Nephron (organoid): ENCODE measurements at regions not wholly inside any gene's neighbourhood (a gene's known extent, or its start where the extent isn't known, plus 50 kb on each side); places are given as distances from the start of the nearest gene placed in this dataset.
"Not testable (repeated sequence)": the region's sequence is repeated elsewhere in the genome, so short reads cannot be mapped to it uniquely, and the experiment has no call there.

Source experiments
- H3K27ac Mint-ChIP-seq, 3 experiments: 2 replicates each; pipeline ENCODE4 v1.8.0; 2020; ENCODE audit warnings: mixed read lengths in 3 of 3, mild to moderate bottlenecking in 2 of 3, moderate library complexity in 1 of 3
- H3K27me3 Mint-ChIP-seq: 2 replicates; pipeline ENCODE4 v1.8.0; 2021; ENCODE audit warnings: low read depth, mild to moderate bottlenecking, moderate library complexity, mixed read lengths
- H3K36me3 Mint-ChIP-seq: 2 replicates; pipeline ENCODE4 v1.8.0; 2020; ENCODE audit warnings: low read depth, mixed read lengths
- H3K4me1 Mint-ChIP-seq: 2 replicates; pipeline ENCODE4 v1.8.0; 2020; ENCODE audit warnings: mixed read lengths
- H3K4me3 Mint-ChIP-seq, 3 experiments: 2 replicates each; pipeline ENCODE4 v1.8.0; 2020; ENCODE audit warnings: mild to moderate bottlenecking in 3 of 3, mixed read lengths in 3 of 3, moderate library complexity in 2 of 3
- H3K9me3 Mint-ChIP-seq: 2 replicates; pipeline ENCODE4 v1.8.0; 2020; ENCODE audit warnings: mixed read lengths

DNA sequence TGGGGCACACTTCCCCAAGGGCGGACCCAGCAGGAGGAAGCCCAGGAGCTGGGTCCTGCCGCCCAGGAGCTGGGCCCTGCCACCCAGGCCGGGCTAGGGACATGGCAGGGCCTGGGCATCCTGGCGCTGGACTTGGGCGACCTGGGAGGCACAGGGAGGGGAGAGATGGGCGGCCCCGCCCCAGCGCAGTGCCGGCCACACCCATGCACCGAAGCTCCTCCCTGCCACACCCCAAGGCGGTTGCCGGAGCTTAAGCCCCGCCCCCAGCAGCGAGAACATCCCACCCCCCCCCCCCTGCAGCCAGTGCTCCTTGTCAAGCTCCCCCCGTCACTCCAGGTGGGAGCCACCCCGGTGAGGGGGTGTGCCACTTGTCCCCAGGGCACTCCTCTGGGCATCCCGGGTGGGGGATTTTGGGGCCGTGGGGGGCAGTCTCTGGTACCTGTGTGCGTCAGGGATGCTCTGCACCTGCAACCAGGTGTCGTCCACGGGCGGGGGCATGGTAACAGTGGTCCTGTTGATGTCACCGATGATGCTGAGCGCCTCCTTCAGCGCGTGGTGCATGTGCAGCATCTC is 127.4 kb upstream of the ZSCAN2 start:
- H3K27me3 Mint-ChIP-seq, H3K4me3 Mint-ChIP-seq, H3K4me1 Mint-ChIP-seq, H3K36me3 Mint-ChIP-seq, H3K9me3 Mint-ChIP-seq, H3K27ac Mint-ChIP-seq: not testable (repeated sequence)

- H3K9me3 Mint-ChIP-seq, H3K27ac Mint-ChIP-seq, H3K4me3 Mint-ChIP-seq, H3K36me3 Mint-ChIP-seq, H3K4me1 Mint-ChIP-seq, H3K27me3 Mint-ChIP-seq: not testable (repeated sequence)
Observed at GRCh38 chr15:84476364-84477033, 124.3 kb upstream of the ZSCAN2 start.

- not testable (repeated sequence) for H3K27ac Mint-ChIP-seq, H3K27me3 Mint-ChIP-seq, H3K36me3 Mint-ChIP-seq, H3K9me3 Mint-ChIP-seq, H3K4me1 Mint-ChIP-seq, H3K4me3 Mint-ChIP-seq
Observed at GRCh38 chr15:84477550-84477949, 123.3 kb upstream of the ZSCAN2 start.

GRCh38 chr15:84480174-84480681 is 120.6 kb upstream of the ZSCAN2 start:
- not testable (repeated sequence) for H3K27ac Mint-ChIP-seq, H3K27me3 Mint-ChIP-seq, H3K9me3 Mint-ChIP-seq, H3K4me3 Mint-ChIP-seq, H3K36me3 Mint-ChIP-seq, H3K4me1 Mint-ChIP-seq

GRCh38 chr15:84483859-84484258 is 117.0 kb upstream of the ZSCAN2 start:
- H3K27me3 Mint-ChIP-seq, H3K4me1 Mint-ChIP-seq, H3K4me3 Mint-ChIP-seq, H3K9me3 Mint-ChIP-seq, H3K36me3 Mint-ChIP-seq, H3K27ac Mint-ChIP-seq: not testable (repeated sequence)

GRCh38 chr15:84500165-84500889 is 100.5 kb upstream of the ZSCAN2 start:
- not testable (repeated sequence) for H3K4me1 Mint-ChIP-seq, H3K27me3 Mint-ChIP-seq, H3K9me3 Mint-ChIP-seq, H3K27ac Mint-ChIP-seq, H3K36me3 Mint-ChIP-seq, H3K4me3 Mint-ChIP-seq

GRCh38 chr15:84503101-84503500 is 97.7 kb upstream of the ZSCAN2 start:
- H3K27me3 Mint-ChIP-seq, H3K4me3 Mint-ChIP-seq, H3K9me3 Mint-ChIP-seq, H3K36me3 Mint-ChIP-seq, H3K27ac Mint-ChIP-seq, H3K4me1 Mint-ChIP-seq: not testable (repeated sequence)

DNA sequence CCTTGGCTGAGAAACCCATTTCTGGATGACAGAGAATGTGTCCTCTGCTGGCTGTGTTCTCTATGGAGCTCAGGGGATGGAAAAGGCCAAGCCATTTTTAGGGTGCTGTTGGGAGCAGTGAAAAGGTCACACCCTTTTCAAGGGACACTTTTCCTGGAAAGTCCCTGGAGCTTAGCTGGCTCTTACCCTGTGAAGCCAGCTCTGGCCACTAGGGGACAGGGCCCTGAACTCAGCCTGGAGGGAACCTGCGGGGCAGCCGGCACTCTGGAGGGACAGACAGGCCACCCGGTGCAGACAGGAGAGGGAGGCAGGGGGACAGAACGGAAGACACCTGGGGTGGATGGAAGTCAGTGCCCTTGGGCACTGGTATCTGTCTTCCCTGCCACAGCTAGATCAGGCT is 95.3 kb upstream of the ZSCAN2 start:
- not testable (repeated sequence) for H3K9me3 Mint-ChIP-seq, H3K36me3 Mint-ChIP-seq, H3K4me1 Mint-ChIP-seq, H3K27me3 Mint-ChIP-seq, H3K27ac Mint-ChIP-seq, H3K4me3 Mint-ChIP-seq

GRCh38 chr15:84512324-84512723 is 88.5 kb upstream of the ZSCAN2 start:
- H3K27me3 Mint-ChIP-seq, H3K36me3 Mint-ChIP-seq: not testable (repeated sequence)

GRCh38 chr15:84516773-84517172 is 84.0 kb upstream of the ZSCAN2 start:
- H3K36me3 Mint-ChIP-seq, H3K27me3 Mint-ChIP-seq, H3K4me3 Mint-ChIP-seq, H3K27ac Mint-ChIP-seq, H3K4me1 Mint-ChIP-seq, H3K9me3 Mint-ChIP-seq: not testable (repeated sequence)

More at GRCh38 chr15:84512324-84512723, 88.5 kb upstream of the ZSCAN2 start:
- H3K4me3 Mint-ChIP-seq, H3K4me1 Mint-ChIP-seq, H3K27ac Mint-ChIP-seq, H3K9me3 Mint-ChIP-seq: not testable (repeated sequence)

- H3K27me3 Mint-ChIP-seq, H3K4me3 Mint-ChIP-seq, H3K4me1 Mint-ChIP-seq, H3K9me3 Mint-ChIP-seq, H3K27ac Mint-ChIP-seq: not testable (repeated sequence)
- H3K36me3 Mint-ChIP-seq: peaks cover 17% of the 10 kb centered on the region
Observed at GRCh38 chr15:84525491-84526344, 75.1 kb upstream of the ZSCAN2 start.

DNA sequence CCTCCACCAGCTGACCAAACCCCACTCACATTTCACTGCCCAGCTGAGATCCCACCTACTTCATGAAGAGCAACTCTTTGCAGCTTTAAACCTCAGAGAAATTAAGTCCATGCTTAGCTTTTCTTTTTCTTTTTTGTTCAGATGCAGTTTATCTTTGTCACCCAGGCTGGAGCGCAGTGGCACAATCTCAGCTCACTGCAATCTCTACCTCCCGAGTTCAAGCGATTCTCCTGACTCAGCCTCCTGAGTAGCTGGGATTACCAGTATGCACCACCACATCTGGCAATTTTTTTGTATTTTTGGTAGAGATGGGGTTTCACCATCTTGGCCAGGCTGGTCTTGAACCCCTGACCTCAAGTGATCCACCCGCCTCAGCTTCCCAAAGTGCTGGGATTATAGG is 70.1 kb upstream of the ZSCAN2 start:
- not testable (repeated sequence) for H3K9me3 Mint-ChIP-seq, H3K4me3 Mint-ChIP-seq, H3K27me3 Mint-ChIP-seq
- Mint-ChIP-seq H3K4me1 (peaks cover 10% of the 10 kb centered on the region), H3K27ac (peak overlapping the region in 1 of 3 experiments; percentile 5), H3K36me3 (peaks cover 17% of the 10 kb centered on the region)

- H3K9me3 Mint-ChIP-seq, H3K27me3 Mint-ChIP-seq, H3K4me3 Mint-ChIP-seq: not testable (repeated sequence)
- H3K27ac Mint-ChIP-seq: peak overlapping the region in 2 of 3 experiments; percentile 45 to 88
- H3K36me3 Mint-ChIP-seq: peaks cover 20% of the 10 kb centered on the region
- peaks cover 10% of the 10 kb centered on the region for H3K4me1 Mint-ChIP-seq
Observed at GRCh38 chr15:84531223-84531622, 69.6 kb upstream of the ZSCAN2 start.
